HUES6 (cell line): ENCODE measurements at regions not wholly inside any gene's neighbourhood (a gene's known extent, or its start where the extent isn't known, plus 50 kb on each side); places are given as distances from the start of the nearest gene placed in this dataset.
"Not testable (repeated sequence)": the region's sequence is repeated elsewhere in the genome, so short reads cannot be mapped to it uniquely, and the experiment has no call there.

Experiments
- H3K27ac ChIP-seq: 2 replicates; pipeline ENCODE4 v1.7.0; 2013; ENCODE audit warnings: low read depth, mild to moderate bottlenecking, low read length, inconsistent platforms
- H3K27me3 ChIP-seq: 2 replicates; pipeline ENCODE4 v1.6.1; 2013; ENCODE audit warnings: low read length; ENCODE audit not compliant: control insufficient read depth, insufficient read depth
- H3K36me3 ChIP-seq: 2 replicates; pipeline ENCODE4 v1.6.1; 2013; ENCODE audit warnings: low read length; ENCODE audit not compliant: control insufficient read depth, insufficient read depth
- H3K4me1 ChIP-seq: 2 replicates; pipeline ENCODE4 v1.6.1; 2013; ENCODE audit warnings: low read length; ENCODE audit not compliant: control insufficient read depth, insufficient read depth
- H3K4me3 ChIP-seq: 2 replicates; pipeline ENCODE4 v1.5.1; 2013; ENCODE audit warnings: low read depth, low read length
- H3K9ac ChIP-seq: one replicate; pipeline ENCODE4 v1.6.1; 2013; ENCODE audit warnings: mild to moderate bottlenecking, low read length
- H3K9me3 ChIP-seq: 2 replicates; pipeline ENCODE4 v1.6.1; 2013; ENCODE audit warnings: low read depth, low read length; ENCODE audit not compliant: control insufficient read depth, insufficient read depth

DNA sequence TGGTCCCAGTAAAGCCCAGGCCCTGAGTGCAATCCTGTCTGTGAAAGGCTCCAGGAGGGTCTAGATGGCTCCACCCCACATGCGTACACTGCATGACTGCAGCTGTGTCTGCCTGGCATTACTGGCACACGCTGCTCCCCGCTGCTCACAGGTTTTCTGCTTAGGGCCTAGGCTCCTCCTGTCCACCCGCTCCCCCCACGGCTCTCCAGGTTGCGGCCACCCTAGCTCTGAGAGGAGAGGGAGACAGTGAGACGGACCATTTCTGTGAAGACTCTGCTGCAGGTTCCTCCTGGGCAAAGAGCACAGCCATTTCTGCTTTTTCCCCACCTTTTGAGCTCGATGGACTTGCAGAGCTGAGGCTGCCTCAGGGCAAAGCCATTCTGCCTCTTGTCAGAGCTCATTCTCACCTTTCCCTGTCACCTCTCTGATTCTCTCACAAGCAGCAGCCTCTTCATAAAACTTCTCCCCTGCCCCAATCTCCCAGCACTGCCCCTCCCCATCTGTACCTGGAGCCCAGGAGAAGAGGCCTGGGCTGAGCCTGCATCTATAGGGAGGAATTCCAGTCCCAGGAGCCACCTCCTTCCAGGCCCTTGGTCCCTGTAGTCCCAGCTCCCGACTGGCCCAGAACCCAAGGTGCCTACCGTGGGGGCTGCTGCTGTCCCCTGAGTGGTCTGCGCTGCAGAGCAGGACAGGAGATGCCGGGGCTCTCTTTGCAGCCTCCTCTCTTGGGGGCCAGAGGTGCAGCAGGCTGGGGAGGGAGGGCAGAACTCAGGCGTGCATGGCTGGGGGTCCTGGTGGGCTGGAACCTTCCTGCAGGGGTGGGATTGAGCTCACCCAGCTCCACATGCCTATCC is 433.7 kb upstream of the B3GAT1 start:
- 0 out of 2 replicates have a peak, but pooled peaks cover 6% of the 10 kb centered on the region for H3K27me3 ChIP-seq

DNA sequence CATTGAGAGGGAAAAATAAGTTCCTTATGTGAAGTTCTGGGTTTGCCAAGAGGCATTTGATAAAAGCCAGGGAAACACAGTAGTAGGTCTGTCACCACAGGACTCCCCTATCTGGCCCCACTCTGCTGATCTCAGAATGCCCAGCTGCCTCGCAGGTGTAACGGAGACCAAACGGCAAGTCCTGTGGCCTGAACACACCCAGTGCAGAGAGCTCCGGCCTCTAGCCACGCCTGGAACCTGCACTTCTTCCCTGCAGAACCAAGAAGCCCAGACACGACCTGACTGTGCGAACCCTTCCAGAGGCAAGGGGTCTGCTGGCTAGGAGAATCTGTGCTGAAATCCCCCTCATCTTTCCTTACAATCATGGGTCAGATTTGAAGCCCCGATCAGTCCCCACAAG is 432.8 kb upstream of the B3GAT1 start:
- Histone ChIP-seq H3K9ac (no peak overlapping the region), H3K27me3 (peaks cover 9% of the 10 kb centered on the region; the same call in 1 of the 2 replicates), H3K27ac (no peak overlapping the region), H3K4me3 (no peak overlapping the region), H3K4me1 (no peaks in the 10 kb centered on the region), H3K9me3 (no peaks in the 10 kb centered on the region), H3K36me3 (no peaks in the 10 kb centered on the region)

More for the DNA sequence above, 433.7 kb upstream of the B3GAT1 start:
- Histone ChIP-seq H3K9me3 (no peaks in the 10 kb centered on the region), H3K4me3 (no peak overlapping the region), H3K27ac (no peak overlapping the region), H3K4me1 (no peaks in the 10 kb centered on the region), H3K9ac (no peak overlapping the region), H3K36me3 (no peaks in the 10 kb centered on the region)

DNA sequence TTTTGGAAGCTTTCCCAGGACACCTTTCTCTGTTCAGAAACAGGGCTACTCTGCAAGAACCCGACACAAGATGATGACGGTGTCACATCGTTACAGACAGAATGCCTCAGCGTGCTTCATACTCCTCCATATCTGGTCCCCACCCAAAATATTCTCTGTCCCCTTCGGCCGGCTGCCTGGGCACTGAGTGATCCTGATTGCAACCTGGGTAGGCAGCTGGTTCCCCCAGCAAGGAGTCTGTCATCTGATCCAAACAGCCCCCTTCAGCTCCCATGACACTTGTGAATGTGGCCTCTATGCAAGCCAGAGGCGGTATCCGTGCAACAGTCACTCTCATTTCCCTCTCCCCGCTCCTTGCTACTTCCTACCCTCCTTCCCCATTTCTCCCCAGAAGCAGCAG is 431.7 kb upstream of the B3GAT1 start:
- no peaks in the 10 kb centered on the region for H3K4me1 ChIP-seq
- no peaks in the 10 kb centered on the region for H3K9me3 ChIP-seq
- H3K27ac ChIP-seq, result no peak overlapping the region
- peaks cover 9% of the 10 kb centered on the region; the same call in 1 of the 2 replicates for H3K27me3 ChIP-seq
- no peaks in the 10 kb centered on the region for H3K36me3 ChIP-seq
- no peak overlapping the region for H3K4me3 ChIP-seq
- no peak overlapping the region for H3K9ac ChIP-seq

GRCh38 chr11:134843020-134843419 is 431.0 kb upstream of the B3GAT1 start:
- Histone ChIP-seq H3K27me3 (peaks cover 9% of the 10 kb centered on the region; the same call in 1 of the 2 replicates), H3K9ac (no peak overlapping the region), H3K27ac (no peak overlapping the region), H3K4me1 (no peaks in the 10 kb centered on the region), H3K36me3 (no peaks in the 10 kb centered on the region), H3K9me3 (no peaks in the 10 kb centered on the region), H3K4me3 (no peak overlapping the region)

- Histone ChIP-seq H3K27ac (no peak overlapping the region), H3K4me1 (no peaks in the 10 kb centered on the region), H3K9ac (no peak overlapping the region), H3K4me3 (no peak overlapping the region), H3K27me3 (peaks cover 9% of the 10 kb centered on the region; the same call in 1 of the 2 replicates), H3K36me3 (no peaks in the 10 kb centered on the region), H3K9me3 (no peaks in the 10 kb centered on the region)
Observed at GRCh38 chr11:134841972-134842371, 429.9 kb upstream of the B3GAT1 start.

- Histone ChIP-seq H3K4me1 (no peaks in the 10 kb centered on the region), H3K9me3 (no peaks in the 10 kb centered on the region), H3K27me3 (peaks cover 9% of the 10 kb centered on the region; the same call in 1 of the 2 replicates), H3K4me3 (no peak overlapping the region), H3K27ac (no peak overlapping the region), H3K9ac (no peak overlapping the region), H3K36me3 (no peaks in the 10 kb centered on the region)
Observed at GRCh38 chr11:134841411-134841810, 429.4 kb upstream of the B3GAT1 start.

GRCh38 chr11:134840945-134841344 is 428.9 kb upstream of the B3GAT1 start:
- Histone ChIP-seq H3K36me3 (no peaks in the 10 kb centered on the region), H3K9me3 (no peaks in the 10 kb centered on the region), H3K27ac (no peak overlapping the region), H3K27me3 (peaks cover 9% of the 10 kb centered on the region; the same call in 1 of the 2 replicates), H3K9ac (no peak overlapping the region), H3K4me3 (no peak overlapping the region), H3K4me1 (no peaks in the 10 kb centered on the region)

DNA sequence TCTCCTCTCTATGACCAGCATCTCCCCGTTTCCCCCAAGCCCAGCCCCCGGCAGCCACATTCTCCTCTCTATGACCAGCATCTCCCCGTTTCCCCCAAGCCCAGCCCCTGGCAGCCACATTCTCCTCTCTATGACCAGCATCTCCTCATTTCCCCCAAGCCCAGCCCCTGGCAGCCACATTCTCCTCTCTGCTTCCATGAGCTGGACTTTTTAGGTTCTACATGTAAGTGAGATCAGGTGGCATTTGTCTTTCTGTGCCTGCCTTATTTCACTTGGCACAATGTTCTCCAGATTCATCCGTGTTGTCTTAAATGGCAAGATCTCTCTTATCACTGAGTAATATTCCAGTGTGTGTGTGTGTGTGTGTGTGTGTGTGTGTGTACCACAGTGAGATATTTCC is 428.1 kb upstream of the B3GAT1 start:
- H3K27me3 ChIP-seq, H3K4me3 ChIP-seq, H3K9me3 ChIP-seq, H3K36me3 ChIP-seq, H3K27ac ChIP-seq, H3K9ac ChIP-seq, H3K4me1 ChIP-seq: not testable (repeated sequence)

DNA sequence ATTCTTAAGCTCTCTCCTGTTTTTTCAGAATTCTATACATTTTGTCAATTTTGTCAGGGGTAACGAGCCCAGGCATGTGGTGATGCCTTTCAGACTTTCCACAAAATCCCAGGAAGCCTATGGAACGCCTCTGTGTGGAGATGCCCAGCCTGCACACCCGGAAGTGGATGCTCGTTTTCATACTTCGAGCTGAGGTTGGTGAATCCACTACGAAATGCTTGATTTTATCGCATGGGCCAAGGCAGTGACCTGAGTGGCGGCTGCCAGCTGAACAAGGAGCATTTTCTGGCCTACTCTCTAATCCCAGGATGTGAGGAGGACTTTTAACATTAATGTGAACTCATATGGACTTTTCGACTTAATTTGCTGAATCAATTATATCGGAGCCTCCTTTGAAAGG is 426.7 kb upstream of the B3GAT1 start:
- H3K36me3 ChIP-seq, result no peaks in the 10 kb centered on the region
- no peaks in the 10 kb centered on the region for H3K4me1 ChIP-seq
- H3K4me3 ChIP-seq, result no peak overlapping the region
- no peaks in the 10 kb centered on the region for H3K9me3 ChIP-seq
- no peak overlapping the region for H3K27ac ChIP-seq
- H3K9ac ChIP-seq, result no peak overlapping the region
- H3K27me3 ChIP-seq, result peaks cover 9% of the 10 kb centered on the region; the same call in 1 of the 2 replicates

DNA sequence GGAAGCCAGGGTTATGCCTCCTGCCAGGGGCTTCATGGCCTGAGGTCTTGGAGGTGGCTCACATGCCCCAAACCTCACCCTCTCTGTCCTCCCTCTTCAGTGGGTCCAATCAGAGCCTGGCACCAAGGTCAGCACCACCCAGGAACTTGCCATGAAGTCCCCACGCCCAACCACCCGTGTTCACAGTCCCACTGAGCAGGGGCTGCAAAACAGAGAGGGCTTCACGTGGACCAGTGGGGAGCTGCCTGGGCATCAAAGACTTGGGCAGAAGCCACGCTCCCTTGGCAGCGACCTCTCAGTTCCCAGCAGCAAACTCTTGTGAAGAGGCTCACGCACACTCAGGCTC is 425.8 kb upstream of the B3GAT1 start:
- Histone ChIP-seq H3K4me1 (no peaks in the 10 kb centered on the region), H3K9me3 (no peaks in the 10 kb centered on the region), H3K4me3 (no peak overlapping the region), H3K27ac (no peak overlapping the region), H3K36me3 (no peaks in the 10 kb centered on the region), H3K9ac (no peak overlapping the region), H3K27me3 (peaks cover 9% of the 10 kb centered on the region; the same call in 1 of the 2 replicates)

GRCh38 chr11:134837166-134837886 is 425.3 kb upstream of the B3GAT1 start:
- H3K4me3 ChIP-seq, result no peak overlapping the region
- H3K9me3 ChIP-seq, result no peaks in the 10 kb centered on the region
- H3K27ac ChIP-seq, result no peak overlapping the region
- H3K9ac ChIP-seq, result no peak overlapping the region
- H3K36me3 ChIP-seq, result no peaks in the 10 kb centered on the region
- H3K4me1 ChIP-seq, result no peaks in the 10 kb centered on the region
- peaks cover 6% of the 10 kb centered on the region; the same call in 1 of the 2 replicates for H3K27me3 ChIP-seq
